SK-N-SH treated with all-trans-retinoic acid at 6 μM for 48 hours (cell line): ENCODE measurements at regions not wholly inside any gene's neighbourhood (a gene's known extent, or its start where the extent isn't known, plus 50 kb on each side); places are given as distances from the start of the nearest gene placed in this dataset.

Experiments used
- ARNTL ChIP-seq: fragments of 450-650 bp; formaldehyde crosslinking; IDR thresholded peaks from 2 replicates; pipeline ENCODE4 v1.5.0; 2020; ENCODE audit warnings: low read depth, mild to moderate bottlenecking, moderate library complexity, borderline replicate concordance
- ESRRG ChIP-seq: fragments of 250-450 bp; sonication (Bioruptor Pico); IDR thresholded peaks from 2 replicates; pipeline ENCODE4 v1.6.1; 2021; ENCODE audit warnings: mild to moderate bottlenecking
- ISL1 ChIP-seq: fragments of 250-450 bp; sonication (Bioruptor Pico); IDR thresholded peaks from 2 replicates; pipeline ENCODE4 v2.1.2; 2022; ENCODE audit warnings: mild to moderate bottlenecking, moderate library complexity
- PPARA ChIP-seq: fragments of 250-450 bp; sonication (Bioruptor Pico); IDR thresholded peaks from 2 replicates; pipeline ENCODE4 v1.5.0; 2020; ENCODE audit warnings: mild to moderate bottlenecking, borderline replicate concordance
- RARB ChIP-seq: fragments of 250-450 bp; sonication (Bioruptor Pico); IDR thresholded peaks from 2 replicates; pipeline ENCODE4 v1.8.0; 2021; ENCODE audit warnings: mild to moderate bottlenecking, moderate library complexity
- ZC3H10 ChIP-seq: fragments of 250-450 bp; sonication (Bioruptor Pico); IDR thresholded peaks from 2 replicates; pipeline ENCODE4 v1.5.1; 2021; ENCODE audit warnings: mild to moderate bottlenecking, moderate library complexity
- ZFP30 ChIP-seq: fragments of 450-650 bp; formaldehyde crosslinking; IDR thresholded peaks from 2 replicates; pipeline ENCODE4 v1.5.0; 2022; ENCODE audit warnings: mild to moderate bottlenecking, moderate library complexity
- ZNF565 ChIP-seq: fragments of 450-650 bp; formaldehyde crosslinking; conservative IDR thresholded peaks from 2 replicates; pipeline ENCODE4 v1.5.0; 2020; ENCODE audit warnings: low read depth, mild to moderate bottlenecking, moderate library complexity
- ZNF70 ChIP-seq: fragments of 450-650 bp; formaldehyde crosslinking; IDR thresholded peaks from 2 replicates; pipeline ENCODE4 v1.5.0; 2020; ENCODE audit warnings: mild to moderate bottlenecking, moderate library complexity
- TF ChIP-seq, protein P1 (sequence below): fragments of 250-450 bp; sonication (Bioruptor Pico); IDR thresholded peaks from 2 replicates; pipeline ENCODE4 v1.5.1; 2020; ENCODE audit warnings: low read depth, mild to moderate bottlenecking, moderate library complexity
- TF ChIP-seq, protein P2 (sequence below): fragments of 250-450 bp; sonication (Bioruptor Pico); IDR thresholded peaks from 2 replicates; pipeline ENCODE4 v1.5.0; 2020; ENCODE audit warnings: mild to moderate bottlenecking, moderate library complexity
- TF ChIP-seq, protein P3 (sequence below): fragments of 250-450 bp; sonication (Bioruptor Pico); IDR thresholded peaks from 2 replicates; pipeline ENCODE4 v1.8.0; 2020; ENCODE audit warnings: mild to moderate bottlenecking, moderate library complexity, borderline replicate concordance

DNA sequence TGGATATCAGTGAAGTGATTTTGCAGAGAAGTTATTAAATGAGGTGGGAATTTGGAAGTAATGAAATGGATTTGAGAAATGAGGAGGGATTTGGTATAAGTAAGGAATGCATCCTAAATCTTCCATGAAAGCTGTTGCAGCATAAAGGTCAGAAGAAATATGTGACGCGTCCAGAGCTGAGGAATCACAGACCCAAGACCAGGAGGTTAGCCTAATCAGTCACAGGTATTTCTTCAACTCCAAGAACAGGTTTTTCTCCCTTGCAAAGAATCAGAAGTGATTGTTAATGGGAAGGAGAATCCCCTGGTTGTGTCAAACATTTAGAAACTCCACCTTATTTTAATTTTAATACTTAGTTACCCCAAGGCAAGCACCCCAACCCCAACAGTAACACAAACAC lies 253.2 kb downstream of the MEX3B start:
- no peak for TF ChIP-seq ZFP30 (CRISPR knock-in tag)
- TF ChIP-seq, protein P1, sequence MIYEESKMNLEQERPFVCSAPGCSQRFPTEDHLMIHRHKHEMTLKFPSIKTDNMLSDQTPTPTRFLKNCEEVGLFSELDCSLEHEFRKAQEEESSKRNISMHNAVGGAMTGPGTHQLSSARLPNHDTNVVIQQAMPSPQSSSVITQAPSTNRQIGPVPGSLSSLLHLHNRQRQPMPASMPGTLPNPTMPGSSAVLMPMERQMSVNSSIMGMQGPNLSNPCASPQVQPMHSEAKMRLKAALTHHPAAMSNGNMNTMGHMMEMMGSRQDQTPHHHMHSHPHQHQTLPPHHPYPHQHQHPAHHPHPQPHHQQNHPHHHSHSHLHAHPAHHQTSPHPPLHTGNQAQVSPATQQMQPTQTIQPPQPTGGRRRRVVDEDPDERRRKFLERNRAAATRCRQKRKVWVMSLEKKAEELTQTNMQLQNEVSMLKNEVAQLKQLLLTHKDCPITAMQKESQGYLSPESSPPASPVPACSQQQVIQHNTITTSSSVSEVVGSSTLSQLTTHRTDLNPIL = no peak
- no peak for TF ChIP-seq ZNF70 (CRISPR knock-in tag)
- no peak for TF ChIP-seq ZC3H10 (CRISPR knock-in tag)
- no peak for TF ChIP-seq RARB (CRISPR knock-in tag)
- TF ChIP-seq, protein P2, sequence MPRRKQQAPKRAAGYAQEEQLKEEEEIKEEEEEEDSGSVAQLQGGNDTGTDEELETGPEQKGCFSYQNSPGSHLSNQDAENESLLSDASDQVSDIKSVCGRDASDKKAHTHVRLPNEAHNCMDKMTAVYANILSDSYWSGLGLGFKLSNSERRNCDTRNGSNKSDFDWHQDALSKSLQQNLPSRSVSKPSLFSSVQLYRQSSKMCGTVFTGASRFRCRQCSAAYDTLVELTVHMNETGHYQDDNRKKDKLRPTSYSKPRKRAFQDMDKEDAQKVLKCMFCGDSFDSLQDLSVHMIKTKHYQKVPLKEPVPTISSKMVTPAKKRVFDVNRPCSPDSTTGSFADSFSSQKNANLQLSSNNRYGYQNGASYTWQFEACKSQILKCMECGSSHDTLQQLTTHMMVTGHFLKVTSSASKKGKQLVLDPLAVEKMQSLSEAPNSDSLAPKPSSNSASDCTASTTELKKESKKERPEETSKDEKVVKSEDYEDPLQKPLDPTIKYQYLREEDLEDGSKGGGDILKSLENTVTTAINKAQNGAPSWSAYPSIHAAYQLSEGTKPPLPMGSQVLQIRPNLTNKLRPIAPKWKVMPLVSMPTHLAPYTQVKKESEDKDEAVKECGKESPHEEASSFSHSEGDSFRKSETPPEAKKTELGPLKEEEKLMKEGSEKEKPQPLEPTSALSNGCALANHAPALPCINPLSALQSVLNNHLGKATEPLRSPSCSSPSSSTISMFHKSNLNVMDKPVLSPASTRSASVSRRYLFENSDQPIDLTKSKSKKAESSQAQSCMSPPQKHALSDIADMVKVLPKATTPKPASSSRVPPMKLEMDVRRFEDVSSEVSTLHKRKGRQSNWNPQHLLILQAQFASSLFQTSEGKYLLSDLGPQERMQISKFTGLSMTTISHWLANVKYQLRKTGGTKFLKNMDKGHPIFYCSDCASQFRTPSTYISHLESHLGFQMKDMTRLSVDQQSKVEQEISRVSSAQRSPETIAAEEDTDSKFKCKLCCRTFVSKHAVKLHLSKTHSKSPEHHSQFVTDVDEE (CRISPR knock-in tag) = no peak
- no peak for TF ChIP-seq ISL1
- no peak for TF ChIP-seq ESRRG (CRISPR knock-in tag)
- TF ChIP-seq ZNF565 (CRISPR knock-in tag) = no peak
- no peak for TF ChIP-seq PPARA
- TF ChIP-seq, protein P3, sequence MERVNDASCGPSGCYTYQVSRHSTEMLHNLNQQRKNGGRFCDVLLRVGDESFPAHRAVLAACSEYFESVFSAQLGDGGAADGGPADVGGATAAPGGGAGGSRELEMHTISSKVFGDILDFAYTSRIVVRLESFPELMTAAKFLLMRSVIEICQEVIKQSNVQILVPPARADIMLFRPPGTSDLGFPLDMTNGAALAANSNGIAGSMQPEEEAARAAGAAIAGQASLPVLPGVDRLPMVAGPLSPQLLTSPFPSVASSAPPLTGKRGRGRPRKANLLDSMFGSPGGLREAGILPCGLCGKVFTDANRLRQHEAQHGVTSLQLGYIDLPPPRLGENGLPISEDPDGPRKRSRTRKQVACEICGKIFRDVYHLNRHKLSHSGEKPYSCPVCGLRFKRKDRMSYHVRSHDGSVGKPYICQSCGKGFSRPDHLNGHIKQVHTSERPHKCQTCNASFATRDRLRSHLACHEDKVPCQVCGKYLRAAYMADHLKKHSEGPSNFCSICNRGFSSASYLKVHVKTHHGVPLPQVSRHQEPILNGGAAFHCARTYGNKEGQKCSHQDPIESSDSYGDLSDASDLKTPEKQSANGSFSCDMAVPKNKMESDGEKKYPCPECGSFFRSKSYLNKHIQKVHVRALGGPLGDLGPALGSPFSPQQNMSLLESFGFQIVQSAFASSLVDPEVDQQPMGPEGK (CRISPR knock-in tag) = no peak
- no peak for TF ChIP-seq ARNTL (CRISPR knock-in tag)
